H9 (cell line): ENCODE measurements at regions not wholly inside any gene's neighbourhood (a gene's known extent, or its start where the extent isn't known, plus 50 kb on each side); places are given as distances from the start of the nearest gene placed in this dataset.

Experiments
- DNase-seq: peaks from one replicate; pipeline ENCODE4 v3.0.0-alpha.2; 2017
- H2AFZ ChIP-seq: one replicate; pipeline ENCODE4 v1.6.1; 2013; ENCODE audit warnings: mild to moderate bottlenecking, low read length, control low read depth, moderate library complexity
- H2AK5ac ChIP-seq: 2 replicates; pipeline ENCODE4 v1.6.1; 2013; ENCODE audit warnings: low read length, control low read depth, mixed read lengths; ENCODE audit not compliant: insufficient read length
- H2BK120ac ChIP-seq: one replicate; pipeline ENCODE4 v1.6.1; 2013; ENCODE audit warnings: low read depth, mild to moderate bottlenecking, low read length, control low read depth, inconsistent platforms; ENCODE audit not compliant: poor library complexity, severe bottlenecking
- H2BK12ac ChIP-seq: 2 replicates; pipeline ENCODE4 v1.6.1; 2013; ENCODE audit warnings: low read length, control low read depth, mixed read lengths, low read depth; ENCODE audit not compliant: insufficient read length
- H2BK15ac ChIP-seq: 2 replicates; pipeline ENCODE4 v1.6.1; 2013; ENCODE audit warnings: low read depth, low read length, control low read depth
- H2BK20ac ChIP-seq: one replicate; pipeline ENCODE4 v1.6.1; 2013; ENCODE audit warnings: low read depth, mild to moderate bottlenecking, low read length, control low read depth, inconsistent platforms; ENCODE audit not compliant: poor library complexity, severe bottlenecking
- H2BK5ac ChIP-seq: 2 replicates; pipeline ENCODE4 v1.6.1; 2013; ENCODE audit warnings: low read length, control low read depth, mixed read lengths; ENCODE audit not compliant: insufficient read length
- H3K14ac ChIP-seq: 2 replicates; pipeline ENCODE4 v1.6.1; 2013; ENCODE audit warnings: low read length, control low read depth; ENCODE audit not compliant: insufficient read depth
- H3K18ac ChIP-seq: 2 replicates; pipeline ENCODE4 v1.6.1; 2013; ENCODE audit warnings: low read depth, mild to moderate bottlenecking, mixed read lengths, low read length, control low read depth; ENCODE audit not compliant: insufficient read length
- H3K23ac ChIP-seq: 2 replicates; pipeline ENCODE4 v1.6.1; 2013; ENCODE audit warnings: low read length, control low read depth, mixed read lengths, low read depth; ENCODE audit not compliant: insufficient read length
- H3K23me2 ChIP-seq: 2 replicates; pipeline ENCODE4 v1.6.1; 2013; ENCODE audit warnings: low read depth, mild to moderate bottlenecking, mixed read lengths, low read length, control low read depth; ENCODE audit not compliant: insufficient read length, poor library complexity, severe bottlenecking
- H3K27ac ChIP-seq: 2 replicates; pipeline ENCODE4 v1.5.1; 2013; ENCODE audit warnings: low read length, control low read depth, mixed read lengths, low read depth; ENCODE audit not compliant: insufficient read length
- H3K27me3 ChIP-seq: 2 replicates; pipeline ENCODE4 v1.6.1; 2013; ENCODE audit warnings: low read length, control low read depth, inconsistent platforms; ENCODE audit not compliant: insufficient read depth
- H3K4ac ChIP-seq: 2 replicates; pipeline ENCODE4 v1.6.1; 2013; ENCODE audit warnings: low read depth, mild to moderate bottlenecking, control low read depth, inconsistent platforms, low read length, moderate library complexity
- H3K4me1 ChIP-seq: 2 replicates; pipeline ENCODE4 v1.6.1; 2013; ENCODE audit warnings: low read length, control low read depth, inconsistent platforms; ENCODE audit not compliant: insufficient read depth
- H3K4me2 ChIP-seq: 2 replicates; pipeline ENCODE4 v1.6.1; 2013; ENCODE audit warnings: low read length, control low read depth, mixed read lengths; ENCODE audit not compliant: insufficient read length, insufficient read depth
- H3K56ac ChIP-seq: 2 replicates; pipeline ENCODE4 v1.6.1; 2013; ENCODE audit warnings: low read depth, mild to moderate bottlenecking, mixed read lengths, low read length, control low read depth; ENCODE audit not compliant: insufficient read length
- H3K79me1 ChIP-seq: 2 replicates; pipeline ENCODE4 v1.6.1; 2013; ENCODE audit warnings: low read depth, mild to moderate bottlenecking, moderate library complexity, low read length, control low read depth, inconsistent platforms; ENCODE audit not compliant: insufficient read depth, poor library complexity, severe bottlenecking
- H3K79me2 ChIP-seq: 2 replicates; pipeline ENCODE4 v1.6.1; 2013; ENCODE audit warnings: low read length, control low read depth, inconsistent platforms; ENCODE audit not compliant: insufficient read depth
- H3K9ac ChIP-seq: 2 replicates; pipeline ENCODE4 v1.6.1; 2013; ENCODE audit warnings: low read length, control low read depth, mixed read lengths; ENCODE audit not compliant: insufficient read length; ENCODE audit errors: extremely low read depth
- H3K9me3 ChIP-seq: one replicate; pipeline ENCODE4 v1.6.1; 2013; ENCODE audit warnings: low read depth, low read length, inconsistent platforms; ENCODE audit not compliant: control insufficient read depth
- H3T11ph ChIP-seq: one replicate; pipeline ENCODE4 v1.6.1; 2013; ENCODE audit warnings: mild to moderate bottlenecking, low read length, control low read depth, inconsistent platforms
- H4K20me1 ChIP-seq: one replicate; pipeline ENCODE4 v1.6.1; 2013; ENCODE audit not compliant: control insufficient read depth, insufficient read length, insufficient read depth
- H4K5ac ChIP-seq: 2 replicates; pipeline ENCODE4 v1.6.1; 2013; ENCODE audit warnings: low read depth, mild to moderate bottlenecking, mixed read lengths, low read length, control low read depth; ENCODE audit not compliant: insufficient read length
- H4K8ac ChIP-seq: replicated peaks from 2 replicates; pipeline ENCODE4 v1.6.1; 2013; ENCODE audit warnings: low read length, control low read depth, mixed read lengths, low read depth; ENCODE audit not compliant: insufficient read length
- H4K91ac ChIP-seq: 2 replicates; pipeline ENCODE4 v1.6.1; 2013; ENCODE audit warnings: low read depth, mild to moderate bottlenecking, moderate library complexity, mixed read lengths, low read length, control low read depth; ENCODE audit not compliant: insufficient read length
- H3K27ac Mint-ChIP-seq, 3 experiments: 2 replicates in 2 of 3; 3 replicates in 1 of 3; pipeline ENCODE4 v1.8.0; 2020 to 2021; ENCODE audit warnings: mixed read lengths in 3 of 3, mild to moderate bottlenecking in 1 of 3, moderate library complexity in 1 of 3
- H3K27me3 Mint-ChIP-seq: 2 replicates; pipeline ENCODE4 v1.8.0; 2021; ENCODE audit warnings: low read depth, mild to moderate bottlenecking, moderate library complexity, mixed read lengths
- H3K36me3 Mint-ChIP-seq, 3 experiments: 2 replicates in 2 of 3; 3 replicates in 1 of 3; pipeline ENCODE4 v1.8.0; 2020 to 2021; ENCODE audit warnings: low read depth in 3 of 3, mixed read lengths in 3 of 3; ENCODE audit not compliant: insufficient read depth in 1 of 3
- H3K4me1 Mint-ChIP-seq, 2 experiments: 2 replicates each; pipeline ENCODE4 v1.8.0; 2020; ENCODE audit warnings: mixed read lengths in 2 of 2
- H3K4me3 Mint-ChIP-seq, 2 experiments: 2 replicates in 1 of 2; 3 replicates in 1 of 2; pipeline ENCODE4 v1.8.0; 2020 to 2021; ENCODE audit warnings: mild to moderate bottlenecking in 2 of 2, mixed read lengths in 2 of 2, moderate library complexity in 1 of 2
- H3K9me3 Mint-ChIP-seq, 2 experiments: 2 replicates in 1 of 2; 3 replicates in 1 of 2; pipeline ENCODE4 v1.8.0; 2020; ENCODE audit warnings: mild to moderate bottlenecking in 2 of 2, mixed read lengths in 2 of 2, moderate library complexity in 1 of 2
- CTCF ChIP-seq: fragments of 200-600 bp; sonication (generic); conservative IDR thresholded peaks from 3 replicates; pipeline ENCODE4 v1.8.0; 2021; ENCODE audit warnings: antibody characterized with exemption, mild to moderate bottlenecking
- WGBS: extraction: QIAGEN DNeasy Blood & Tissue Kit; methylation state at CpG from one replicate; pipeline ENCODE4 v1.1.7; 2013; ENCODE audit warnings: missing lambda C conversion rate, low lambda C conversion rate, mixed read lengths; ENCODE audit not compliant: insufficient read length; ENCODE audit errors: extremely low coverage; 5-methylcytosine and 5-hydroxymethylcytosine counted together

DNA sequence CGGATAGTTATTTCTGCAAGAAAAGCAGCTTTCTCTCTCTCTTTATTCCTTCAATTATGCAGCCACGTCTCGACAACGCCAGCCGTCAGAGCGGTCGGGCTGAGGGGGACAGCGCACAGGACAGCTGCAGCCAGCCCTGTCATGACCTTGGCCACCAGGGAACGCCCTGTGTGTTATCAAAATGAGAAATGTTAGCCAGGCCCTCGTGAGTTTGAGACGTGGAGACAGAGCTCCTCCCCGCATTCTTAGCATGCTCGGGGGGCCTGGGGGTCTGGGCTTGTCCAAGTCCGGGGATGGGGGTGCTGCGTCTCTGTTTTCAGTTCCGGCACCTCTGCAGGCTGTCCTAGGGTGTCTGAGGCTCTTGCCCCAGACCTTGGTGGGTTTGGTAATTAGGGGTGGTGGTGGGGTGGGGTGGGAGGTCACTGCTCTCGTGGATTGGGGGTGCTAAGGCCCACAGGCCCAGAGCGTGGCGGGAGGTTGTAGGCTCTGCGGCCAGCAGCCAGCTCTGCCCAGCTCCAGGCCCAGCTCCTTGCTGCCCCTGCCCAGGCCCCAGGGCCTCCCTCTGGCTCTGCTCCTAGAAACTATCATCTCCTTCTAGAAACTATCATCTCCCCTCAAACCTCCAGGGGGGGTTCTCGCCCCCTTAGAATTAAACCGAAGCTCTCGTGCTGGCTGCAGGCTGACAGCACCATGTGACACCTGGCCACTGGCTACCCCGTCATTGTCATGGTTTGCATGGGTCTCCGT is 54.3 kb upstream of the GATA5 start:
- H3K4me3 Mint-ChIP-seq = no peak overlapping the region; a peak in 1 of 5 replicates
- Histone ChIP-seq H4K8ac (no peak overlapping the region), H3K18ac (no peak overlapping the region), H3K27ac (no peak overlapping the region), H2BK20ac (no peak overlapping the region), H3K23ac (no peak overlapping the region), H3K4me2 (no peak overlapping the region), H2BK15ac (no peak overlapping the region), H2AFZ (no peak overlapping the region), H2BK120ac (no peak overlapping the region), H3K14ac (no peak overlapping the region), H2BK12ac (no peak overlapping the region), H3K9ac (no peak overlapping the region), H2BK5ac (no peak overlapping the region), H3T11ph (no peak overlapping the region), H3K56ac (no peak overlapping the region), H4K5ac (no peak overlapping the region), H3K79me2 (no peaks in the 10 kb centered on the region), H3K23me2 (no peaks in the 10 kb centered on the region), H4K91ac (no peak overlapping the region), H4K20me1 (no peaks in the 10 kb centered on the region), H3K4me1 (no peaks in the 10 kb centered on the region), H3K9me3 (no peaks in the 10 kb centered on the region), H3K4ac (no peak overlapping the region), H3K27me3 (no peaks in the 10 kb centered on the region), H3K79me1 (no peaks in the 10 kb centered on the region), H2AK5ac (no peak overlapping the region)
- no CpG with 5 or more reads among the region's 25 CpGs for WGBS
- DNase-seq = no peak
- no peak for TF ChIP-seq CTCF
- no peaks in the 10 kb centered on the region; a peak in 1 of 5 replicates for H3K9me3 Mint-ChIP-seq
- H3K4me1 Mint-ChIP-seq = peaks cover 0 to 20% of the 10 kb centered on the region in 2 experiments; a peak in 2 of 4 replicates
- H3K36me3 Mint-ChIP-seq = no peaks in the 10 kb centered on the region
- peaks cover 2% of the 10 kb centered on the region; the same call in 1 of the 2 replicates for H3K27me3 Mint-ChIP-seq
- peak overlapping the region in 2 of 3 experiments; percentile 30 to 55; a peak in 2 of 7 replicates for H3K27ac Mint-ChIP-seq
